ENCODE measurements at regions not wholly inside any gene's neighbourhood (a gene's known extent, or its start where the extent isn't known, plus 50 kb on each side); places are given as distances from the start of the nearest gene placed in this dataset.

GRCh38 chr1:90558126-90558525 is 159.0 kb downstream of the BARHL2 start:
- no peak for DNase-seq

GRCh38 chr1:90557706-90558105 is 159.4 kb downstream of the BARHL2 start:
- DNase-seq = no peak

GRCh38 chr1:90550626-90551406 is 166.3 kb downstream of the BARHL2 start:
- DNase-seq = no peak

- DNase-seq = no peak
These were observed 172.7 kb downstream of the BARHL2 start for GRCh38 chr1:90544356-90544755.

- DNase-seq = no peak
These were observed 179.3 kb downstream of the BARHL2 start for GRCh38 chr1:90537606-90538362.

- DNase-seq = no peak
These were observed 182.3 kb downstream of the BARHL2 start for GRCh38 chr1:90534663-90535295.

GRCh38 chr1:90534116-90534515 is 183.0 kb downstream of the BARHL2 start:
- DNase-seq = no peak

GRCh38 chr1:90526954-90527353 is 190.1 kb downstream of the BARHL2 start:
- DNase-seq = no peak

- DNase-seq = no peak
These were observed 194.7 kb downstream of the BARHL2 start for GRCh38 chr1:90522432-90522831.

- DNase-seq = no peak
These were observed 203.1 kb downstream of the BARHL2 start for GRCh38 chr1:90513956-90514355.

GRCh38 chr1:90512441-90512840 is 204.7 kb downstream of the BARHL2 start:
- no peak for DNase-seq

- DNase-seq = no peak
These were observed 207.0 kb downstream of the BARHL2 start for GRCh38 chr1:90510143-90510542.

- DNase-seq = no peak
These were observed 207.7 kb downstream of the BARHL2 start for GRCh38 chr1:90509225-90510048.

- no peak for DNase-seq
These were observed 208.5 kb downstream of the BARHL2 start for GRCh38 chr1:90508376-90509167.

GRCh38 chr1:90507173-90507572 is 209.9 kb downstream of the BARHL2 start:
- DNase-seq = no peak

- DNase-seq = no peak
These were observed 211.3 kb downstream of the BARHL2 start for GRCh38 chr1:90505806-90506205.

- DNase-seq = no peak
These were observed 212.6 kb downstream of the BARHL2 start for GRCh38 chr1:90504509-90504908.

- DNase-seq = no peak
These were observed 214.4 kb downstream of the BARHL2 start for GRCh38 chr1:90502696-90503095.

- no peak for DNase-seq
These were observed 214.9 kb downstream of the BARHL2 start for GRCh38 chr1:90502194-90502593.

GRCh38 chr1:90501281-90501680 is 215.8 kb downstream of the BARHL2 start:
- no peak for DNase-seq

- DNase-seq = no peak
These were observed 222.3 kb downstream of the BARHL2 start for GRCh38 chr1:90494748-90495282.

GRCh38 chr1:90488451-90488850 is 228.7 kb downstream of the BARHL2 start:
- no peak for DNase-seq
